Naive thymus-derived CD4-positive, alpha-beta T cell (primary cell): ENCODE measurements at regions not wholly inside any gene's neighbourhood (a gene's known extent, or its start where the extent isn't known, plus 50 kb on each side); places are given as distances from the start of the nearest gene placed in this dataset.

ENCODE experiments used
- ATAC-seq: fragments of 150-1000 bp; cut with Tn5 transposase; 2 replicates; pipeline ENCODE4 v1.10.0; 2021; ENCODE audit warnings: mild to moderate bottlenecking, moderate library complexity
- CTCF ChIA-PET: fragments of 350-600 bp; sonication (Branson Sonifier 250); formaldehyde crosslinking; loops from one replicate; lab custom pipeline; 2021; ENCODE audit warnings: antibody characterized with exemption; lab: Charles Lee
- POLR2A ChIA-PET: fragments of 350-600 bp; sonication (Branson Sonifier 250); formaldehyde crosslinking; loops from one replicate; lab custom pipeline; 2021; ENCODE audit warnings: antibody characterized with exemption, inconsistent platforms; lab: Charles Lee
- DNase-seq, 9 donors: peaks; one replicate each; pipeline versions ENCODE4 v3.0.0 to v3.0.0-alpha.2; 2020 to 2022; ENCODE audit warnings: mixed read lengths in 1 of 9
- H3K27ac ChIP-seq: one replicate; pipeline ENCODE4 v1.7.0; 2013; ENCODE audit warnings: mild to moderate bottlenecking, low read depth, low read length, moderate library complexity
- H3K27me3 ChIP-seq, 2 donors: one replicate each; pipeline ENCODE4 v1.7.0; 2013; ENCODE audit warnings: low read length in 2 of 2, mild to moderate bottlenecking in 2 of 2, moderate library complexity in 2 of 2; ENCODE audit not compliant: control insufficient read depth in 2 of 2, insufficient read depth in 2 of 2
- H3K36me3 ChIP-seq, 3 experiments: 1 replicate in 2 of 3; 2 replicates in 1 of 3; pipeline ENCODE4 v1.7.0; 2013; ENCODE audit warnings: low read length in 3 of 3, mild to moderate bottlenecking in 3 of 3, moderate library complexity in 1 of 3; ENCODE audit not compliant: insufficient read depth in 3 of 3, control insufficient read depth in 2 of 3
- H3K4me1 ChIP-seq, 2 donors: one replicate each; pipeline ENCODE4 v1.7.0; 2013; ENCODE audit warnings: low read length in 2 of 2, mild to moderate bottlenecking in 2 of 2, moderate library complexity in 1 of 2; ENCODE audit not compliant: control insufficient read depth in 2 of 2, insufficient read depth in 2 of 2
- H3K4me3 ChIP-seq: 2 replicates; pipeline ENCODE4 v1.7.0; 2013; ENCODE audit warnings: mild to moderate bottlenecking, low read length
- H3K9me3 ChIP-seq, 3 experiments: 1 replicate in 2 of 3; 2 replicates in 1 of 3; pipeline ENCODE4 v1.7.0; 2013; ENCODE audit warnings: low read length in 3 of 3; ENCODE audit not compliant: control insufficient read depth in 2 of 3
- H3K27ac Mint-ChIP-seq, 9 donors: one replicate each; pipeline ENCODE4 v1.8.0; 2020 to 2022; ENCODE audit warnings: mixed read lengths in 9 of 9, mild to moderate bottlenecking in 8 of 9, moderate library complexity in 5 of 9, inconsistent platforms in 2 of 9
- H3K27me3 Mint-ChIP-seq, 5 donors: one replicate each; pipeline ENCODE4 v1.8.0; 2021 to 2022; ENCODE audit warnings: mixed read lengths in 5 of 5, mild to moderate bottlenecking in 1 of 5
- H3K36me3 Mint-ChIP-seq, 5 donors: one replicate each; pipeline ENCODE4 v1.8.0; 2020 to 2022; ENCODE audit warnings: mixed read lengths in 5 of 5, mild to moderate bottlenecking in 3 of 5, inconsistent platforms in 1 of 5
- H3K4me1 Mint-ChIP-seq, 7 donors: one replicate each; pipeline ENCODE4 v1.8.0; 2020 to 2022; ENCODE audit warnings: mixed read lengths in 7 of 7, mild to moderate bottlenecking in 3 of 7, inconsistent platforms in 1 of 7
- H3K4me3 Mint-ChIP-seq, 10 donors: one replicate each; pipeline ENCODE4 v1.8.0; 2020 to 2022; ENCODE audit warnings: mild to moderate bottlenecking in 10 of 10, mixed read lengths in 10 of 10, moderate library complexity in 6 of 10, inconsistent platforms in 2 of 10
- H3K9me3 Mint-ChIP-seq, 11 donors: one replicate each; pipeline ENCODE4 v1.8.0; 2020 to 2022; ENCODE audit warnings: mixed read lengths in 11 of 11, mild to moderate bottlenecking in 4 of 11, inconsistent platforms in 1 of 11, moderate library complexity in 1 of 11
- intact Hi-C, 2 donors: fragments of 100-400 bp; cut with micrococcal nuclease; formaldehyde crosslinking; loops; one replicate each; pipeline ENCODE4 v1.15.1; 2023

- no peak overlapping the region for H3K27ac Mint-ChIP-seq
- H3K4me3 ChIP-seq = no peak overlapping the region
- H3K4me3 Mint-ChIP-seq = no peak overlapping the region
- H3K4me1 Mint-ChIP-seq = no peaks in the 10 kb centered on the region
- H3K4me1 ChIP-seq = no peaks in the 10 kb centered on the region
- H3K9me3 Mint-ChIP-seq = peaks cover 0 to 8% (median 0%) of the 10 kb centered on the region in 11 donors
- H3K36me3 ChIP-seq = no peaks in the 10 kb centered on the region
- ChIA-PET POLR2A (no interaction called here), CTCF (no interaction called here)
- H3K27ac ChIP-seq = no peak overlapping the region
- H3K27me3 ChIP-seq = no peaks in the 10 kb centered on the region
- no peaks in the 10 kb centered on the region for H3K36me3 Mint-ChIP-seq
- H3K27me3 Mint-ChIP-seq = peaks cover 0 to 9% (median 0%) of the 10 kb centered on the region in 5 donors
- intact Hi-C loops = no loop called here
- no peaks in the 10 kb centered on the region for H3K9me3 ChIP-seq
- DNase-seq (no peak), ATAC-seq (no peak)
These were observed 155.5 kb upstream of the IGFBP3 start for GRCh38 chr7:46076527-46076926.

DNA sequence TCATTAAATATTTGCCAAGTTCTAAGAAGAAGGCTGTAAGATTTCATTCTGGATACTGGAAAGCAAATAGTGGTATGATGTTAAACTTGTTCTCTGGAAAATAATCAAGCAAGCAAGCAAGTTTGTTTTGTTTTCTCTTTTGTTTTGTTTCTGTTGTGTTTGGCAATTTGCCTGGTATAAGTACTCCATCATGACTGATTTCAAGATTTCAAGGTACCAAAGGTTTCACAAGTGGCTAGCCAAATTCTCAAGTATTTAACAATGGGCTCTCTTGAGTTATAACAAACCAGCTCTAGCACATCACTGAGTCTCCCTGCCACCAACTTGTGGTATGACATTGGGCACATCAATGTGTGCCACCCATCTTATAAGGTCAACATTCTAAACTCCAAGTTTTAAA is 151.7 kb upstream of the IGFBP3 start:
- Histone ChIP-seq H3K36me3 (no peaks in the 10 kb centered on the region), H3K4me1 (no peaks in the 10 kb centered on the region), H3K27ac (no peak overlapping the region), H3K4me3 (no peak overlapping the region), H3K27me3 (no peaks in the 10 kb centered on the region), H3K9me3 (no peaks in the 10 kb centered on the region)
- Mint-ChIP-seq H3K27ac (no peak overlapping the region), H3K36me3 (no peaks in the 10 kb centered on the region), H3K4me3 (no peak overlapping the region), H3K9me3 (peaks cover 0 to 8% (median 0%) of the 10 kb centered on the region in 11 donors), H3K4me1 (no peaks in the 10 kb centered on the region), H3K27me3 (peaks cover 0 to 9% (median 0%) of the 10 kb centered on the region in 5 donors)
- intact Hi-C loops = no loop called here
- DNase-seq = no peak
- ChIA-PET POLR2A (no interaction called here), CTCF (no interaction called here)
- ATAC-seq = no peak

DNA sequence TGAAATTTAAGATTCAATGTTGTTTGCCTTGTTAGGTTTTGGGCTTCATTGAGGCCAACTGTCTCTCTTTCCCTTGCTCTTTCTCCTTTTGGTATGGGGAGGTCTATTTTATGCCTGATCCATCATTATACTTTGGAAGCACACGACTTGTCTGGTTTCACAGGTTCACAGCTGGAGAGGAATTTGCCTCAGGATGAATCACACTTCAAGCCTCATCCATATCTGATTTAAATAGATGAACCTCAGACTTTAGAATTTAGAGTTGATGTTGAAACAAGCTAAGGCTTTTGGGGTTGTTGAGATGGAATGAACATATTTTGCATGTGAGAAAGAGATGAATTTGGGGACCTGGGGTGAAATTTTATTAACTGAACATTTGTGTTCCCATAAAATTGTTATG is 150.5 kb upstream of the IGFBP3 start:
- no peaks in the 10 kb centered on the region for H3K36me3 ChIP-seq
- ATAC-seq (no peak), DNase-seq (no peak)
- H3K36me3 Mint-ChIP-seq = no peaks in the 10 kb centered on the region
- H3K4me1 Mint-ChIP-seq = no peaks in the 10 kb centered on the region
- peaks cover 0 to 3% (median 0%) of the 10 kb centered on the region in 5 donors for H3K27me3 Mint-ChIP-seq
- intact Hi-C loops = no loop called here
- ChIA-PET POLR2A (no interaction called here), CTCF (no interaction called here)
- no peak overlapping the region for H3K27ac Mint-ChIP-seq
- no peak overlapping the region for H3K4me3 ChIP-seq
- no peaks in the 10 kb centered on the region for H3K27me3 ChIP-seq
- H3K27ac ChIP-seq = no peak overlapping the region
- H3K9me3 ChIP-seq = no peaks in the 10 kb centered on the region
- no peak overlapping the region for H3K4me3 Mint-ChIP-seq
- H3K4me1 ChIP-seq = no peaks in the 10 kb centered on the region
- peaks cover 0 to 2% (median 0%) of the 10 kb centered on the region in 11 donors for H3K9me3 Mint-ChIP-seq

DNA sequence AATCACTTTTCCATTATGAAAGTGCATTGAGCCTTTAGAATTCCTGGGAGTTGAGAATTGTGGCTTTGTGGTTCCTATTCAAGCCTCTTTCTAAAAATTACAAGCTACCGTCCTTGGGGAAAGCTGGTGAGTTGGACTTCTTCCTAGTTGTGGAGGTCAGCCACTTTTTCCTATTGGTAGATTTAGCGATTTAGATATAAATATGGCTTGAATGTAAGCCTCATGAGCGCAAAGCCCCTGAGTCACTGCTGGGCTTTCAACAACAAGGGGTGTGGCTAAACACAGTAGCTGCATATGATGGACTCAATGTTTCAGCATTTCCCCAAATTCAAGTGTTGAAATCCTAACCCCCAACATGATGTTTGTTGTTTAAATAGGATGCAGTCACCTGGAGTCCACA is 150.0 kb upstream of the IGFBP3 start:
- ATAC-seq (no peak), DNase-seq (no peak)
- ChIA-PET POLR2A (no interaction called here), CTCF (no interaction called here)
- intact Hi-C loops = no loop called here
- Histone ChIP-seq H3K9me3 (no peaks in the 10 kb centered on the region), H3K4me3 (no peak overlapping the region), H3K27me3 (no peaks in the 10 kb centered on the region), H3K36me3 (no peaks in the 10 kb centered on the region), H3K27ac (no peak overlapping the region), H3K4me1 (no peaks in the 10 kb centered on the region)
- Mint-ChIP-seq H3K27ac (no peak overlapping the region), H3K4me3 (no peak overlapping the region), H3K27me3 (peaks cover 0 to 3% (median 0%) of the 10 kb centered on the region in 5 donors), H3K36me3 (no peaks in the 10 kb centered on the region), H3K9me3 (peaks cover 0 to 1% (median 0%) of the 10 kb centered on the region in 11 donors), H3K4me1 (no peaks in the 10 kb centered on the region)

DNA sequence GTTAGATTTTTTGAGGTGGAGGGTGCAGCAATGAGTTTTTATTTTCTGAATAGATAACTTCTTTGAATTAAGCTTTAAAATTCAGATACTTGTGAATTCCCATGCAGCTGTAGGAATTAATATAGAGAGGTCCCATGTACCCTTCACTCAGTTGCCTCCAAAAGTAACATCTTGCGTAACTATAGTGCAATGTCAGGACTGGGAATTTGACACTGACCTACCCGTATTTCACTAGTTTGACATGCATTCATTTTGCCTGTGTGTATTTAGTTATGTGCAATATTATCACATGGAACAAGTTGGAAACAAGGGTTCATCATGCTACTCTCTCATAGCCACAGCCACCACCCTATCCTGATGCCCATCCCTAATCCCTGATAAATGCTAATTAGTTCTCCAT is 147.1 kb upstream of the IGFBP3 start:
- H3K27me3 Mint-ChIP-seq = no peaks in the 10 kb centered on the region
- no peak overlapping the region for H3K27ac ChIP-seq
- no peak overlapping the region for H3K27ac Mint-ChIP-seq
- DNase-seq (no peak), ATAC-seq (no peak)
- CTCF ChIA-PET = no interaction called here
- intact Hi-C loops = no loop called here
- POLR2A ChIA-PET = no interaction called here
- no peaks in the 10 kb centered on the region for H3K4me1 Mint-ChIP-seq
- H3K9me3 Mint-ChIP-seq = peaks cover 0 to 1% (median 0%) of the 10 kb centered on the region in 11 donors
- no peaks in the 10 kb centered on the region for H3K36me3 ChIP-seq
- H3K4me3 ChIP-seq = no peak overlapping the region
- no peak overlapping the region for H3K4me3 Mint-ChIP-seq
- H3K9me3 ChIP-seq = no peaks in the 10 kb centered on the region
- H3K27me3 ChIP-seq = no peaks in the 10 kb centered on the region
- H3K4me1 ChIP-seq = no peaks in the 10 kb centered on the region
- no peaks in the 10 kb centered on the region for H3K36me3 Mint-ChIP-seq

DNA sequence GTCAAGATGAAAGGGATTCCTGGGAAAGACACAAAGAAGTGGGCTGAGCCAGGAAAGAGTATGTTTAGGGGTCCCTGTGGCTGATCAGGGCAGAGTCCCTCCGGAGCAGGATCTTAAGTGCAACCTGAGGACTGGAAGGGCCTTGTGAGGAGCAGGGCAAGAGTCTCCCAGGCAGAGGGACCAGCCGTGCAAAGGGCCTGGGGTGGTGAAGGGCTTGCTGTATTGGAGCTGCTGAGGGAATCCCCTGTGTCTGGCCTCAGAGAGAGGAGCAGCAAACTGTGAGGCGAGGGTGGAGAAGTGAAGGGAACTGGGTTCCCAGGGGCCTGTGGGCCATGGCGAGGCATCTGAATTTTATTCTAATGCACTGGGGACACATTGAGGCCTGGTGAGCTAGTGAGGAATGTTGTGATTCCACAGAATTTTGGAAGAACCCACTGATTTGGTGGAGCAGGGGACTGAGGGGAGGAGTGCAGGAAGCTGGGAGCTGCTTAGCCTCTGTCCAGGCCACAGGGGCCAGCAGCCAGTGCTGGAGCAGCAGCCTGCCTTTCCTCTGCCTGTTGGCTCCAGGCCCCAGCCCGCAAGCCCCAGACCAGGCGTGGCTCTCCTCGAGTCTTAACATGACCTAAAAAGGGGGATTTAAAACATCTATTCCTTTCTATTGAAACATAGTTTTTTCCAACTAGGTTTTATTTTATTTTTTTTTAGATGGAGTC is 138.4 kb upstream of the IGFBP3 start:
- no peak for DNase-seq
- no peak overlapping the region for H3K27ac ChIP-seq
- no peaks in the 10 kb centered on the region for H3K27me3 Mint-ChIP-seq
- ChIA-PET POLR2A (no interaction called here), CTCF (no interaction called here)
- no peak overlapping the region for H3K4me3 ChIP-seq
- H3K27ac Mint-ChIP-seq = no peak overlapping the region
- H3K9me3 Mint-ChIP-seq = peaks cover 0 to 6% (median 0%) of the 10 kb centered on the region in 11 donors
- no peak for ATAC-seq
- no peaks in the 10 kb centered on the region for H3K4me1 Mint-ChIP-seq
- no peaks in the 10 kb centered on the region for H3K36me3 ChIP-seq
- intact Hi-C loops = no loop called here
- H3K36me3 Mint-ChIP-seq = no peaks in the 10 kb centered on the region
- no peaks in the 10 kb centered on the region for H3K27me3 ChIP-seq
- H3K9me3 ChIP-seq = no peaks in the 10 kb centered on the region
- H3K4me1 ChIP-seq = no peaks in the 10 kb centered on the region
- no peak overlapping the region for H3K4me3 Mint-ChIP-seq

GRCh38 chr7:46058086-46058823 is 137.2 kb upstream of the IGFBP3 start:
- POLR2A ChIA-PET = no interaction called here
- peaks cover 0 to 6% (median 0%) of the 10 kb centered on the region in 11 donors for H3K9me3 Mint-ChIP-seq

More at GRCh38 chr7:46058086-46058823, 137.2 kb upstream of the IGFBP3 start:
- intact Hi-C loops = no loop called here
- Mint-ChIP-seq H3K36me3 (no peaks in the 10 kb centered on the region), H3K4me3 (no peak overlapping the region), H3K27me3 (no peaks in the 10 kb centered on the region), H3K27ac (no peak overlapping the region), H3K4me1 (no peaks in the 10 kb centered on the region)
- H3K27me3 ChIP-seq = no peaks in the 10 kb centered on the region
- H3K36me3 ChIP-seq = no peaks in the 10 kb centered on the region
- CTCF ChIA-PET = no interaction called here
- H3K9me3 ChIP-seq = no peaks in the 10 kb centered on the region
- no peak overlapping the region for H3K27ac ChIP-seq
- H3K4me3 ChIP-seq = no peak overlapping the region
- ATAC-seq (no peak), DNase-seq (no peak)
- no peaks in the 10 kb centered on the region for H3K4me1 ChIP-seq
